Ovary (tissue), 3 donors: ENCODE measurements at regions not wholly inside any gene's neighbourhood (a gene's known extent, or its start where the extent isn't known, plus 50 kb on each side); places are given as distances from the start of the nearest gene placed in this dataset.

Experiments
- CTCF ChIP-seq, 3 donors: fragments of 450-650 bp in 2 of 3; fragments of 200-600 bp in 1 of 3; IDR thresholded peaks; one replicate each; pipeline versions ENCODE4 v1.5.1 to v1.8.0; 2016 to 2022; ENCODE audit warnings: antibody characterized with exemption in 3 of 3, mild to moderate bottlenecking in 1 of 3
- POLR2A ChIP-seq: fragments of 450-650 bp; IDR thresholded peaks from one replicate; pipeline ENCODE4 v1.6.1; 2017; ENCODE audit warnings: antibody characterized with exemption, mild to moderate bottlenecking, moderate library complexity
- donor health status: DM: no; HTN: no; CAD: no.

GRCh38 chr1:238492271-238492670 is 601.5 kb upstream of the ZP4 start:
- TF ChIP-seq CTCF (IDR thresholded peaks at IDR 0.05): no peak
- no peak for TF ChIP-seq POLR2A
